ENCODE measurements at regions not wholly inside any gene's neighbourhood (a gene's known extent, or its start where the extent isn't known, plus 50 kb on each side); places are given as distances from the start of the nearest gene placed in this dataset.

DNA sequence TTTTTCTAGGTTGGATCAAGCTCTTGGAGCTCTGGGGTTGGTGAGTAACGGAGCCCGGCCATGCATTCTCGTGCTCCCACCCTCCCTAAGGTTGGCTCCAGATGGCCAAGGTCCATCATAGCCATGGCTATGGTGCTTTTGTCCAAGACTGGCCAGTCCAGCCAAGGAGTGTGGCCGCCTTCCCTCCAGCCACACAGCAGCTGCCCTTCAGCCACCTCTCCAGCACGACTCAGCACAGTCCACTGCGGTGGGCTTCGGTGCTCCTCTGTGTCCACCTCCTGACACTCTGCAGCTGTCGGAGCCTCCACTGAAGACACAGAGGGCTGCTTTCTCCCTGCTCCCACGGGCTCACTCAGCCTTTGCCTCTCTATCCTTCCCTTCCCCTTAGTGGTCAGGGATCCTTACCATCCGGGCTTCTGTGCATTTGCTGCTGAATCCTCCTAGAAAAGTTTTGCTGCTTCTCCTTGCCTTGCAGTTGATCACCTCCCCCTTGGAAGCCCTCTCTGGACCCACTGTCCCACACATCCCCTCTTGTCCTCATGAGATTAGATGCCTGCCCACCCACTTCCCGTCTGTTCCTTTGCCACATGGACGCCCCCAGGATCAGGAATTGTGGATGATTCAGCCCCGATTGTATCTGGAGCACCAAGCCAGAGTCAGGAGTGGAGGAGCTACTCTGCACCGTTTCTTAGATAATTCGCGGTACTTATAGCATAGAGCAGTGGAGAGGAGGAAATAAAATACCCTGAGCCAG, 177.1 kb upstream of the COPS8 start:
- intact Hi-C loops (cut with DNase I) = no loop called here
- no peak overlapping the region for H3K4me3 ChIP-seq
- WGBS, 3 donors = 65 to 78% (median 68%) methylated on average over 15 to 16 of the region's 16 CpGs
- H3K27ac ChIP-seq = no peak overlapping the region
- no peaks in the 10 kb centered on the region for H3K9me3 ChIP-seq
- TF ChIP-seq, protein P1, sequence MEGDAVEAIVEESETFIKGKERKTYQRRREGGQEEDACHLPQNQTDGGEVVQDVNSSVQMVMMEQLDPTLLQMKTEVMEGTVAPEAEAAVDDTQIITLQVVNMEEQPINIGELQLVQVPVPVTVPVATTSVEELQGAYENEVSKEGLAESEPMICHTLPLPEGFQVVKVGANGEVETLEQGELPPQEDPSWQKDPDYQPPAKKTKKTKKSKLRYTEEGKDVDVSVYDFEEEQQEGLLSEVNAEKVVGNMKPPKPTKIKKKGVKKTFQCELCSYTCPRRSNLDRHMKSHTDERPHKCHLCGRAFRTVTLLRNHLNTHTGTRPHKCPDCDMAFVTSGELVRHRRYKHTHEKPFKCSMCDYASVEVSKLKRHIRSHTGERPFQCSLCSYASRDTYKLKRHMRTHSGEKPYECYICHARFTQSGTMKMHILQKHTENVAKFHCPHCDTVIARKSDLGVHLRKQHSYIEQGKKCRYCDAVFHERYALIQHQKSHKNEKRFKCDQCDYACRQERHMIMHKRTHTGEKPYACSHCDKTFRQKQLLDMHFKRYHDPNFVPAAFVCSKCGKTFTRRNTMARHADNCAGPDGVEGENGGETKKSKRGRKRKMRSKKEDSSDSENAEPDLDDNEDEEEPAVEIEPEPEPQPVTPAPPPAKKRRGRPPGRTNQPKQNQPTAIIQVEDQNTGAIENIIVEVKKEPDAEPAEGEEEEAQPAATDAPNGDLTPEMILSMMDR (IDR thresholded peaks at IDR 0.05) = no peak
- H3K27me3 ChIP-seq (ENCODE audit: insufficient read depth in 3 of 3, low read length in 2 of 3) = peaks cover 0 to 16% (median 6%) of the 10 kb centered on the region in 3 donors
- H3K4me1 ChIP-seq = no peaks in the 10 kb centered on the region
- H3K36me3 ChIP-seq (ENCODE audit: insufficient read depth in 1 of 2, low read depth in 1 of 2) = no peaks in the 10 kb centered on the region
- ATAC-seq (no peak), DNase-seq (no peak)

GRCh38 chr2:236909193-236909504, 176.5 kb upstream of the COPS8 start:
- H3K9me3 ChIP-seq = no peaks in the 10 kb centered on the region
- intact Hi-C loops (cut with DNase I) = no loop called here
- H3K36me3 ChIP-seq (ENCODE audit: insufficient read depth in 1 of 2, low read depth in 1 of 2) = no peaks in the 10 kb centered on the region
- H3K27ac ChIP-seq = no peak overlapping the region
- ATAC-seq = no peak
- 86 to 87% (median 86%) methylated on average over 7 of the region's 7 CpGs for WGBS, 3 donors
- TF ChIP-seq, protein P1 (IDR thresholded peaks at IDR 0.05) = no peak
- H3K4me1 ChIP-seq = no peaks in the 10 kb centered on the region
- no peak for DNase-seq
- H3K4me3 ChIP-seq = no peak overlapping the region
- peaks cover 0 to 16% (median 4%) of the 10 kb centered on the region in 3 donors for H3K27me3 ChIP-seq (ENCODE audit: insufficient read depth in 3 of 3, low read length in 2 of 3)

DNA sequence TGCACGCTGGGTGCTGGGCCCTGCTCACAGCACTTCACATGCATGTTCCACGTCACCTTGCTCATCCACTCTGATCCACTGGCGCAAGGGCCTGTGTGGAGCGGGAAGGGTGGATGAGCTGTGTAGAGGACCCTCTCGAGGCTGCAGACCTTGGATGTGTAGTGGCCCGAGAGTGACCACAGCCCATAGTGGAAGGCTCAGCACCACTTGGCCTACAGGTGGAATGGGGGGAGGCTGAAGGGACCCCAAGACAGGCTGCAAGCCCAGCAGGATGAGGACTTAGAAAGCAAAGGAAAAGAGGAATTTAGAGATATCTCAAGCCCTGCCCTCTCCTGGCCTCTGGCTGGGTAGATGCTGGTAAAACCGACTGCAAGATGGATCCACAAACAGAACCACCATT, 175.9 kb upstream of the COPS8 start:
- no peak for DNase-seq
- intact Hi-C loops (cut with DNase I) = no loop called here
- no peak overlapping the region for H3K27ac ChIP-seq
- no peaks in the 10 kb centered on the region for H3K9me3 ChIP-seq
- no peaks in the 10 kb centered on the region for H3K36me3 ChIP-seq (ENCODE audit: insufficient read depth in 1 of 2, low read depth in 1 of 2)
- TF ChIP-seq, protein P1 (IDR thresholded peaks at IDR 0.05) = no peak
- no peak for ATAC-seq
- WGBS, 3 donors = 87 to 90% (median 87%) methylated on average over 7 of the region's 7 CpGs
- H3K4me1 ChIP-seq = no peaks in the 10 kb centered on the region
- peaks cover 0 to 12% (median 1%) of the 10 kb centered on the region in 3 donors for H3K27me3 ChIP-seq (ENCODE audit: insufficient read depth in 3 of 3, low read length in 2 of 3)
- no peak overlapping the region for H3K4me3 ChIP-seq

GRCh38 chr2:236910781-236911495, 174.8 kb upstream of the COPS8 start:
- no peaks in the 10 kb centered on the region for H3K4me1 ChIP-seq
- peaks cover 0 to 7% (median 1%) of the 10 kb centered on the region in 3 donors for H3K27me3 ChIP-seq (ENCODE audit: insufficient read depth in 3 of 3, low read length in 2 of 3)
- TF ChIP-seq, protein P1 (IDR thresholded peaks at IDR 0.05) = no peak
- 86 to 89% (median 87%) methylated on average over 14 of the region's 14 CpGs for WGBS, 3 donors
- ATAC-seq = no peak
- H3K9me3 ChIP-seq = no peaks in the 10 kb centered on the region
- H3K27ac ChIP-seq = no peak overlapping the region
- H3K36me3 ChIP-seq (ENCODE audit: insufficient read depth in 1 of 2, low read depth in 1 of 2) = no peaks in the 10 kb centered on the region
- intact Hi-C loops (cut with DNase I) = no loop called here
- no peak for DNase-seq
- H3K4me3 ChIP-seq = no peak overlapping the region

Measured in psoas muscle (tissue), 7 donors.